Ectodermal cell (in vitro differentiated cells): ENCODE measurements at regions not wholly inside any gene's neighbourhood (a gene's known extent, or its start where the extent isn't known, plus 50 kb on each side); places are given as distances from the start of the nearest gene placed in this dataset.

Experiments
- H3K27ac ChIP-seq: 2 replicates; pipeline ENCODE4 v1.7.0; 2013; ENCODE audit warnings: mild to moderate bottlenecking, low read depth, low read length; ENCODE audit not compliant: insufficient read depth, poor library complexity, severe bottlenecking
- H3K27me3 ChIP-seq: 2 replicates; pipeline ENCODE4 v1.7.0; 2013; ENCODE audit warnings: mild to moderate bottlenecking, low read length; ENCODE audit not compliant: insufficient read depth, control insufficient read depth, poor library complexity, severe bottlenecking
- H3K36me3 ChIP-seq: one replicate; pipeline ENCODE4 v1.7.0; 2013; ENCODE audit warnings: low read length; ENCODE audit not compliant: control insufficient read depth, insufficient read depth
- H3K4me1 ChIP-seq: one replicate; pipeline ENCODE4 v1.7.0; 2013; ENCODE audit warnings: low read length; ENCODE audit not compliant: control insufficient read depth, insufficient read depth
- H3K4me3 ChIP-seq: 2 replicates; pipeline ENCODE4 v1.7.0; 2013; ENCODE audit warnings: low read depth, low read length, control low read depth; ENCODE audit not compliant: insufficient read depth
- H3K9me3 ChIP-seq: 2 replicates; pipeline ENCODE4 v1.7.0; 2013; ENCODE audit warnings: mild to moderate bottlenecking, low read length, moderate library complexity; ENCODE audit not compliant: control insufficient read depth
- WGBS, 2 experiments: methylation state at CpG; one replicate each; pipeline ENCODE4 v1.1.7; 2013; ENCODE audit warnings: missing lambda C conversion rate in 2 of 2; 5-methylcytosine and 5-hydroxymethylcytosine counted together

DNA sequence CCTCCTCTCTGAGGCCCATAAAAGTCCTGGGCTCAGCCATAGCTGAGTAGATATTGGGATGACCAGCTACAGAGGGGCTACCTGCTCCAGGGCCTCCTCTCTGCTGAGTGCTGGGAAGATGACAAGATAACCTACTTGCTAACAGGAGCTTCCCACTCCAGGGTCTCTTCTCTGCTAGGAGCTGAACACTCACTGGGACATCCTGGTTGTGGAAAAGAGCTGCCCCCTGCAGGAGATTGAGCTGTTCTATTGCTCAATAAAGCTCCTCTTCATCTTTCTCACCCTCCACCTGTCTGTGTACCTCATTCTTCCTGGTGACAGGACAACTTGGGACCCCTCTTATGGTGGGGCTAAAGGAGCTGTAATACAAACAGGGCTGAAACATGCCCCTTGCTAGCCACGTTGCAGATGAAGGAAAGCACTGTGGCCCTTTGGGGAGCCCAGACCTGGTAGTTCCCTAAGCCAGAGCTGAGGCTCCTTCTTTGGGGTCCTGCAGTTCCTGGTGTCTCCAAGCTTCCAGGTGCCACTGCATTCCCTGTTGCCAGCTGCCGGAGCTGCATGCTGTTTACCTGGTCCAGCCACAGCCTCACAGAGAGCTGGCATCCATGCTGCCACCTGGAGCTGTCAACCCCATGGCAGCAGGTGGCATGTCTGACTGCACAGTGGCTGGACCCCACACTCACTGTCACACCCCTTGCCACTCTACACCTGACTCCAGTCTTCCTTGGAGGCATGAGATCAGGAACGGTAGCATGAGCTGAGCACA, 598.5 kb upstream of the LMO3 start:
- WGBS, 2 experiments = 86 to 94% methylated on average over 3 of the region's 3 CpGs
- no peaks in the 10 kb centered on the region for H3K4me1 ChIP-seq
- no peaks in the 10 kb centered on the region for H3K36me3 ChIP-seq
- H3K4me3 ChIP-seq = no peak overlapping the region
- H3K27ac ChIP-seq = no peak overlapping the region
- no peaks in the 10 kb centered on the region for H3K27me3 ChIP-seq
- no peaks in the 10 kb centered on the region for H3K9me3 ChIP-seq

DNA sequence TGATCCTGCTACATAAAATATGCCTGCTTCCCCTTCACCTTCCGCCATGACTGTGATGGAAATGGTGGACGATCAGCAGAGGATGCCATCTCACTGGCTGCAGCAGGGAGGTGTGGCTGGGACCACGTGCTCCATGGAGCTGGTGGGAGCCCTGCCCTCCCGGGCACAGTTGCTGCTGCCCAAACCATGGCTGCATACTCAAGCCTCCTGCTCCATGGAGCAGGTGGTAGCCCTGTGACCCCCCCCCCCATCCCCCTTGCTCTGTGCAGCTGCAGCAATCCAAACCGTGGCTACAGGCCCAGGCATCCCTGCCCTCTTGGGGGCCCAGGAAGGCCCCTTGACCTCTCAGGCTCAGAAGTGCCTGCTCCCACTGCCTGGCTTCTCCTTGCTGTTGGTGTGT, 597.5 kb upstream of the LMO3 start:
- Histone ChIP-seq H3K4me3 (no peak overlapping the region), H3K36me3 (no peaks in the 10 kb centered on the region), H3K27me3 (no peaks in the 10 kb centered on the region), H3K27ac (no peak overlapping the region), H3K9me3 (no peaks in the 10 kb centered on the region), H3K4me1 (no peaks in the 10 kb centered on the region)
- 88 to 93% methylated on average over 5 of the region's 5 CpGs for WGBS, 2 experiments

- Histone ChIP-seq H3K4me1 (no peaks in the 10 kb centered on the region), H3K4me3 (no peak overlapping the region), H3K27me3 (no peaks in the 10 kb centered on the region), H3K9me3 (no peaks in the 10 kb centered on the region), H3K27ac (no peak overlapping the region), H3K36me3 (no peaks in the 10 kb centered on the region)
- WGBS, 2 experiments = 88 to 100% methylated on average over 1 to 2 of the region's 3 CpGs
These were observed 592.0 kb upstream of the LMO3 start for GRCh38 chr12:17197971-17198370.

DNA sequence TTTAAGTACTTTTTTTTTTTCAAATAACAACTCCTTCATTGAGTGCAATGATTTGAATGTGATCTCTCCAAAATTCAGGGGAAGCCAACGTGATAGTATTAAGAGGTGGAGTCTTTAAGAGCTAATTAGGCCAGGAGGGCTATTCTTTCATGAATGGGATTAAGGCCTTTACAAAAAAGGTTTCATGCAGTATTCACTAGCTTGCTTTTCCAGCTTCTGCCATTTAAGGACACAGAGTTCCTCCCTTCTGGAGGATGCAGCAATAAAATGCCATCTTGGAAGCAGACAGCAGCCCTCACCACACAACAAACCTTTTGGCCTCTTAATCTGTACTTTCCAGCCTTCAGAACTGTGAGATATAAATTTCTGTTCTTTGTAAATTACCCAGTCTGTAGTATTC, 586.8 kb upstream of the LMO3 start:
- Histone ChIP-seq H3K36me3 (no peaks in the 10 kb centered on the region), H3K4me1 (no peaks in the 10 kb centered on the region), H3K4me3 (no peak overlapping the region), H3K27ac (no peak overlapping the region), H3K27me3 (no peaks in the 10 kb centered on the region), H3K9me3 (no peaks in the 10 kb centered on the region)
- 25 to 55% methylated on average over 1 of the region's 1 CpG for WGBS, 2 experiments

- Histone ChIP-seq H3K9me3 (no peaks in the 10 kb centered on the region), H3K27me3 (no peaks in the 10 kb centered on the region), H3K4me1 (no peaks in the 10 kb centered on the region), H3K36me3 (no peaks in the 10 kb centered on the region), H3K4me3 (no peak overlapping the region), H3K27ac (peak overlapping the region; percentile 9)
- 87 to 98% methylated on average over 4 of the region's 5 CpGs for WGBS, 2 experiments
These were observed 563.9 kb upstream of the LMO3 start for GRCh38 chr12:17169726-17170471.

- H3K27me3 ChIP-seq = no peaks in the 10 kb centered on the region
- H3K4me1 ChIP-seq = no peaks in the 10 kb centered on the region
- no peak overlapping the region for H3K4me3 ChIP-seq
- no peak overlapping the region for H3K27ac ChIP-seq
- H3K9me3 ChIP-seq = no peaks in the 10 kb centered on the region
- WGBS, 2 experiments = 92 to 94% methylated on average over 12 of the region's 12 CpGs
- H3K36me3 ChIP-seq = no peaks in the 10 kb centered on the region
These were observed 553.7 kb upstream of the LMO3 start for GRCh38 chr12:17159506-17160300.

- WGBS, 2 experiments = 100% methylated on average over 1 of the region's 1 CpG
- Histone ChIP-seq H3K27ac (no peak overlapping the region), H3K9me3 (no peaks in the 10 kb centered on the region), H3K27me3 (no peaks in the 10 kb centered on the region), H3K4me3 (no peak overlapping the region), H3K36me3 (no peaks in the 10 kb centered on the region), H3K4me1 (no peaks in the 10 kb centered on the region)
These were observed 552.2 kb upstream of the LMO3 start for GRCh38 chr12:17158201-17158600.

DNA sequence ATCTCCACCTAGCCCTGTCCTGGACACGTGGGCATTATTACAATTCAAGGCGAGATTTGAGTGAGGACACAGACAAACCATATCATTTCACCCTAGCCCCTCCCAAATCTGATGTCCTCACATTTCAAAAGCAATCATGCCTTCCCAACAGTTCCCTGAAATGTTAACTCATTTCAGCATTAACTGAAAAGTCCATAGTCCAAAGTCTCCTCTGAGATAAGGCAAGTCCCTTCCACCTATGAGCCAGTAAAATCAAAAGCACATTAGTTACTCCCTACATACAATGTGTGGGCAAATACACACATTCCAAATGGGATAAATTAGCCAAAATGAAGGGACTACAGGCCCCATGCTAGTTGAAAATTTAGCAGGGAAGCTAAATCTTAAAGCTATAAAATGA, 546.0 kb upstream of the LMO3 start:
- H3K9me3 ChIP-seq = peaks cover 3% of the 10 kb centered on the region
- no peaks in the 10 kb centered on the region for H3K36me3 ChIP-seq
- H3K27ac ChIP-seq = no peak overlapping the region
- H3K27me3 ChIP-seq = no peaks in the 10 kb centered on the region
- H3K4me3 ChIP-seq = no peak overlapping the region
- H3K4me1 ChIP-seq = no peaks in the 10 kb centered on the region
- 89 to 97% methylated on average over 2 of the region's 2 CpGs for WGBS, 2 experiments

DNA sequence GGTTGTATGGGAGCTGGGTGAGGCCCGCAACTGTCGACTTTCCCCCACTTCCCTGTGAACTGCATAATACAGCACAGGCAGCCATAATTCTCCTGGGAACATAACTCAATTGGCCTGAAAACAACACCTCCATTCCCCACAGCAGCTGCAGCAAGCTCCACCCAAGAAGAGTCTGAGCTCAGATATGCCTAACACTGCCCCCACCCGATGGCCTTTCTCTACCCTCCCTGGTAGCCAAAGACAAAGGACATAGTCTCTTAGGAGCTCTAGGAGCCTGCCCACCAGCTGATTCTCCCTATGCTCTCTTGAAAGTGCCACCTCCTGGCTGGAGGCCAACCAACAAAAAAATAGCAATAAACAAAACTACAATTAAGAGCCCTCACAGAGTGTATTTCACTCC, 542.7 kb upstream of the LMO3 start:
- Histone ChIP-seq H3K4me3 (no peak overlapping the region), H3K36me3 (no peaks in the 10 kb centered on the region), H3K27ac (no peak overlapping the region), H3K9me3 (peaks cover 3% of the 10 kb centered on the region), H3K27me3 (no peaks in the 10 kb centered on the region), H3K4me1 (no peaks in the 10 kb centered on the region)
- WGBS, 2 experiments = 85 to 90% methylated on average over 3 of the region's 3 CpGs

- Histone ChIP-seq H3K27me3 (no peaks in the 10 kb centered on the region), H3K4me3 (no peak overlapping the region), H3K4me1 (no peaks in the 10 kb centered on the region), H3K9me3 (no peaks in the 10 kb centered on the region), H3K36me3 (no peaks in the 10 kb centered on the region), H3K27ac (no peak overlapping the region)
- 90 to 98% methylated on average over 2 of the region's 2 CpGs for WGBS, 2 experiments
These were observed 536.9 kb upstream of the LMO3 start for GRCh38 chr12:17142856-17143255.
